Common myeloid progenitor, CD34-positive (primary cell): ENCODE measurements at regions not wholly inside any gene's neighbourhood (a gene's known extent, or its start where the extent isn't known, plus 50 kb on each side); places are given as distances from the start of the nearest gene placed in this dataset.

Experiments
- CTCF ChIA-PET: fragments of 350-600 bp; sonication (Branson Sonifier 250); formaldehyde crosslinking; loops from one replicate; lab custom pipeline; 2021; ENCODE audit warnings: antibody characterized with exemption; lab: Charles Lee
- POLR2A ChIA-PET: fragments of 350-600 bp; sonication (Branson Sonifier 250); formaldehyde crosslinking; loops from one replicate; lab custom pipeline; 2021; ENCODE audit warnings: antibody characterized with exemption; lab: Charles Lee
- DNase-seq, 3 donors: peaks; one replicate each; pipeline versions ENCODE4 v3.0.0 to v3.0.0-alpha.2; 2013
- H3K27ac ChIP-seq, 2 experiments: 1 replicate in 1 of 2; 2 replicates in 1 of 2; pipeline ENCODE4 v1.7.0; 2013; ENCODE audit warnings: inconsistent platforms in 2 of 2, low read length in 2 of 2, mild to moderate bottlenecking in 2 of 2, low read depth in 1 of 2, moderate library complexity in 1 of 2; ENCODE audit not compliant: severe bottlenecking in 2 of 2, insufficient read depth in 1 of 2, poor library complexity in 1 of 2
- H3K27me3 ChIP-seq, 5 experiments: replicated peaks in 2 of 5; 1 replicate in 3 of 5; 2 replicates in 2 of 5; pipeline versions ENCODE4 v1.6.1 to v1.7.0; 2013; ENCODE audit warnings: low read length in 4 of 5, mild to moderate bottlenecking in 2 of 5, moderate library complexity in 2 of 5, inconsistent platforms in 1 of 5; ENCODE audit not compliant: insufficient read depth in 5 of 5, control insufficient read depth in 4 of 5
- H3K36me3 ChIP-seq, 4 experiments: 1 replicate in 2 of 4; 2 replicates in 2 of 4; pipeline versions ENCODE4 v1.6.1 to v1.7.0; 2013; ENCODE audit warnings: low read length in 3 of 4, control low read depth in 1 of 4, mild to moderate bottlenecking in 1 of 4; ENCODE audit not compliant: control insufficient read depth in 4 of 4, insufficient read depth in 4 of 4
- H3K4me1 ChIP-seq, 4 experiments: 1 replicate in 3 of 4; 2 replicates in 1 of 4; pipeline versions ENCODE4 v1.6.1 to v1.7.1; 2013; ENCODE audit warnings: low read length in 3 of 4, mild to moderate bottlenecking in 3 of 4, control low read depth in 1 of 4, inconsistent platforms in 1 of 4, moderate library complexity in 1 of 4; ENCODE audit not compliant: control insufficient read depth in 4 of 4, insufficient read depth in 4 of 4; ENCODE audit errors: control extremely low read depth in 1 of 4
- H3K4me3 ChIP-seq, 7 experiments: 1 replicate in 4 of 7; 2 replicates in 3 of 7; pipeline versions ENCODE4 v1.5.1 to v1.7.0; 2013; ENCODE audit warnings: mild to moderate bottlenecking in 7 of 7, low read length in 6 of 7, moderate library complexity in 6 of 7, inconsistent platforms in 2 of 7, low read depth in 2 of 7, control low read depth in 1 of 7; ENCODE audit not compliant: insufficient read depth in 4 of 7, control insufficient read depth in 1 of 7; ENCODE audit errors: extremely low read depth in 1 of 7
- H3K9me3 ChIP-seq, 5 experiments: 1 replicate in 4 of 5; 2 replicates in 1 of 5; pipeline versions ENCODE4 v1.6.1 to v1.7.1; 2013; ENCODE audit warnings: low read length in 4 of 5, mild to moderate bottlenecking in 2 of 5, inconsistent platforms in 1 of 5, low read depth in 1 of 5, moderate library complexity in 1 of 5; ENCODE audit not compliant: control insufficient read depth in 4 of 5, insufficient read depth in 2 of 5; ENCODE audit errors: control extremely low read depth in 1 of 5
- WGBS: methylation state at CpG from one replicate; pipeline ENCODE4 v1.1.5; 2013; ENCODE audit not compliant: insufficient coverage; 5-methylcytosine and 5-hydroxymethylcytosine counted together

- Histone ChIP-seq H3K27ac (no peak overlapping the region), H3K9me3 (no peaks in the 10 kb centered on the region), H3K4me1 (no peaks in the 10 kb centered on the region), H3K4me3 (no peak overlapping the region), H3K27me3 (peaks cover 0 to 3% (median 0%) of the 10 kb centered on the region in 5 experiments), H3K36me3 (no peaks in the 10 kb centered on the region)
- POLR2A ChIA-PET = no interaction called here
- 89% methylated on average over 6 of the region's 7 CpGs for WGBS
- CTCF ChIA-PET = no interaction called here
- DNase-seq = no peak
These were observed 759.1 kb upstream of the IGFBP3 start for GRCh38 chr7:46680147-46680546.

GRCh38 chr7:46679671-46680070 is 758.6 kb upstream of the IGFBP3 start:
- CTCF ChIA-PET = no interaction called here
- no peaks in the 10 kb centered on the region for H3K4me1 ChIP-seq
- no peak overlapping the region for H3K27ac ChIP-seq
- DNase-seq = no peak
- H3K27me3 ChIP-seq = peaks cover 0 to 3% (median 0%) of the 10 kb centered on the region in 5 experiments
- no peak overlapping the region for H3K4me3 ChIP-seq
- H3K36me3 ChIP-seq = no peaks in the 10 kb centered on the region
- POLR2A ChIA-PET = no interaction called here
- no peaks in the 10 kb centered on the region for H3K9me3 ChIP-seq

GRCh38 chr7:46678421-46678820 is 757.3 kb upstream of the IGFBP3 start:
- H3K36me3 ChIP-seq = no peaks in the 10 kb centered on the region
- H3K4me1 ChIP-seq = no peaks in the 10 kb centered on the region
- H3K9me3 ChIP-seq = no peaks in the 10 kb centered on the region
- DNase-seq = no peak
- WGBS = no CpG with 5 or more reads among the region's 2 CpGs
- ChIA-PET POLR2A (no interaction called here), CTCF (no interaction called here)
- no peak overlapping the region for H3K4me3 ChIP-seq
- H3K27ac ChIP-seq = no peak overlapping the region
- H3K27me3 ChIP-seq = peaks cover 0 to 3% (median 0%) of the 10 kb centered on the region in 5 experiments

GRCh38 chr7:46675456-46675855 is 754.4 kb upstream of the IGFBP3 start:
- no peak overlapping the region for H3K27ac ChIP-seq
- POLR2A ChIA-PET = no interaction called here
- WGBS = 83% methylated on average over 1 of the region's 4 CpGs

GRCh38 chr7:46672861-46673260 is 751.8 kb upstream of the IGFBP3 start:
- Histone ChIP-seq H3K4me3 (no peak overlapping the region), H3K36me3 (no peaks in the 10 kb centered on the region), H3K9me3 (peaks cover 0 to 3% (median 0%) of the 10 kb centered on the region in 5 experiments), H3K4me1 (no peaks in the 10 kb centered on the region), H3K27me3 (no peaks in the 10 kb centered on the region), H3K27ac (no peak overlapping the region)
- POLR2A ChIA-PET = no interaction called here
- DNase-seq = no peak
- CTCF ChIA-PET = interaction anchor here (0.6 kb wide), 1 partner anchor 100 kb away, joined by 4 read pairs; no protein-coding TSS in a partner anchor
- 78% methylated on average over 2 of the region's 2 CpGs for WGBS

More at GRCh38 chr7:46675456-46675855, 754.4 kb upstream of the IGFBP3 start:
- CTCF ChIA-PET = no interaction called here
- DNase-seq = no peak
- no peaks in the 10 kb centered on the region for H3K9me3 ChIP-seq
- H3K27me3 ChIP-seq = peaks cover 0 to 3% (median 0%) of the 10 kb centered on the region in 5 experiments
- no peaks in the 10 kb centered on the region for H3K4me1 ChIP-seq
- no peaks in the 10 kb centered on the region for H3K36me3 ChIP-seq
- no peak overlapping the region for H3K4me3 ChIP-seq

- H3K4me3 ChIP-seq = no peak overlapping the region
- DNase-seq = no peak
- CTCF ChIA-PET = no interaction called here
- peaks cover 0 to 3% (median 0%) of the 10 kb centered on the region in 5 experiments for H3K9me3 ChIP-seq
- WGBS = no CpG with 5 or more reads among the region's 1 CpG
- no peaks in the 10 kb centered on the region for H3K36me3 ChIP-seq
- H3K27me3 ChIP-seq = no peaks in the 10 kb centered on the region
- H3K4me1 ChIP-seq = no peaks in the 10 kb centered on the region
- H3K27ac ChIP-seq = no peak overlapping the region
- POLR2A ChIA-PET = no interaction called here
These were observed 750.2 kb upstream of the IGFBP3 start for GRCh38 chr7:46671108-46671769.

GRCh38 chr7:46669028-46669427 is 748.0 kb upstream of the IGFBP3 start:
- H3K4me1 ChIP-seq = no peaks in the 10 kb centered on the region
- H3K9me3 ChIP-seq = peaks cover 0 to 3% (median 0%) of the 10 kb centered on the region in 5 experiments
- H3K27ac ChIP-seq = no peak overlapping the region
- H3K4me3 ChIP-seq = no peak overlapping the region
- ChIA-PET POLR2A (no interaction called here), CTCF (no interaction called here)
- no peaks in the 10 kb centered on the region for H3K27me3 ChIP-seq
- WGBS = 100% methylated on average over 3 of the region's 4 CpGs
- DNase-seq = no peak
- H3K36me3 ChIP-seq = no peaks in the 10 kb centered on the region
